T-cell (primary cell): ENCODE measurements at regions not wholly inside any gene's neighbourhood (a gene's known extent, or its start where the extent isn't known, plus 50 kb on each side); places are given as distances from the start of the nearest gene placed in this dataset.

ENCODE experiments used
- ATAC-seq, 4 experiments: fragments of 200-7000 bp in 3 of 4; fragments of 150-1000 bp in 1 of 4; cut with Tn5 transposase; replicated peaks in 1 of 4; 1 replicate in 3 of 4; 2 replicates in 1 of 4; pipeline ENCODE4 v1.10.0; 2021; ENCODE audit warnings: moderate library complexity in 3 of 4, mild to moderate bottlenecking in 2 of 4, moderate number of reproducible peaks in 1 of 4
- CTCF ChIA-PET, 2 donors: fragments of 300-600 bp; sonication (Branson Sonifier 250); formaldehyde crosslinking; loops; one replicate each; lab custom pipeline; 2022; ENCODE audit warnings: antibody characterized with exemption in 2 of 2; lab: Charles Lee
- POLR2A ChIA-PET, 2 donors: fragments of 300-600 bp; sonication (Branson Sonifier 250); formaldehyde crosslinking; loops; one replicate each; lab custom pipeline; 2022; ENCODE audit warnings: antibody characterized with exemption in 2 of 2; lab: Charles Lee
- DNase-seq, 35 experiments: peaks; one replicate each; pipeline versions ENCODE4 v3.0.0 to v3.0.0-alpha.2; 2013 to 2023
- H3K27ac ChIP-seq: one replicate; pipeline ENCODE4 v1.5.1; 2013; ENCODE audit warnings: low read length
- H3K27me3 ChIP-seq, 2 experiments: replicated peaks in 1 of 2; 1 replicate in 1 of 2; 2 replicates in 1 of 2; pipeline versions ENCODE4 v1.6.1 to v1.7.0; 2013; ENCODE audit warnings: low read length in 1 of 2, mixed read lengths in 1 of 2; ENCODE audit not compliant: control insufficient read depth in 2 of 2, insufficient read depth in 2 of 2; ENCODE audit errors: extremely low read depth in 1 of 2
- H3K36me3 ChIP-seq, 2 donors: 1 replicate in 1 of 2; 2 replicates in 1 of 2; pipeline versions ENCODE4 v1.6.1 to v1.7.0; 2013; ENCODE audit warnings: low read length in 1 of 2; ENCODE audit not compliant: control insufficient read depth in 2 of 2, insufficient read depth in 1 of 2; ENCODE audit errors: extremely low read depth in 1 of 2
- H3K4me1 ChIP-seq, 2 experiments: 1 replicate in 1 of 2; 2 replicates in 1 of 2; pipeline versions ENCODE4 v1.6.1 to v1.7.0; 2013; ENCODE audit warnings: low read length in 2 of 2, mixed read lengths in 1 of 2; ENCODE audit not compliant: insufficient read depth in 2 of 2, control insufficient read depth in 1 of 2; ENCODE audit errors: extremely low read depth in 1 of 2
- H3K4me3 ChIP-seq, 2 donors: 1 replicate in 1 of 2; 2 replicates in 1 of 2; pipeline versions ENCODE4 v1.5.1 to v1.7.0; 2013; ENCODE audit warnings: mild to moderate bottlenecking in 2 of 2, low read length in 1 of 2, moderate library complexity in 1 of 2; ENCODE audit not compliant: control insufficient read depth in 1 of 2; ENCODE audit errors: extremely low read depth in 1 of 2
- H3K9me3 ChIP-seq: 2 replicates; pipeline ENCODE4 v1.7.0; 2013
- H3K27ac Mint-ChIP-seq, 2 donors: one replicate each; pipeline ENCODE4 v1.8.0; 2020 to 2021; ENCODE audit warnings: mild to moderate bottlenecking in 2 of 2, mixed read lengths in 2 of 2
- H3K27me3 Mint-ChIP-seq, 2 donors: one replicate each; pipeline ENCODE4 v1.8.0; 2021 to 2022; ENCODE audit warnings: mixed read lengths in 2 of 2
- H3K36me3 Mint-ChIP-seq: one replicate; pipeline ENCODE4 v1.8.0; 2021; ENCODE audit warnings: mixed read lengths
- H3K4me1 Mint-ChIP-seq, 3 donors: one replicate each; pipeline ENCODE4 v1.8.0; 2020 to 2022; ENCODE audit warnings: mixed read lengths in 3 of 3, mild to moderate bottlenecking in 1 of 3
- H3K4me3 Mint-ChIP-seq, 3 donors: one replicate each; pipeline ENCODE4 v1.8.0; 2020 to 2022; ENCODE audit warnings: mild to moderate bottlenecking in 3 of 3, mixed read lengths in 3 of 3, moderate library complexity in 3 of 3
- H3K9me3 Mint-ChIP-seq, 3 donors: one replicate each; pipeline ENCODE4 v1.8.0; 2020 to 2022; ENCODE audit warnings: mixed read lengths in 3 of 3
- WGBS: methylation state at CpG from one replicate; pipeline ENCODE4 v1.1.5; 2013; ENCODE audit warnings: missing lambda C conversion rate; ENCODE audit not compliant: insufficient coverage; 5-methylcytosine and 5-hydroxymethylcytosine counted together

DNA sequence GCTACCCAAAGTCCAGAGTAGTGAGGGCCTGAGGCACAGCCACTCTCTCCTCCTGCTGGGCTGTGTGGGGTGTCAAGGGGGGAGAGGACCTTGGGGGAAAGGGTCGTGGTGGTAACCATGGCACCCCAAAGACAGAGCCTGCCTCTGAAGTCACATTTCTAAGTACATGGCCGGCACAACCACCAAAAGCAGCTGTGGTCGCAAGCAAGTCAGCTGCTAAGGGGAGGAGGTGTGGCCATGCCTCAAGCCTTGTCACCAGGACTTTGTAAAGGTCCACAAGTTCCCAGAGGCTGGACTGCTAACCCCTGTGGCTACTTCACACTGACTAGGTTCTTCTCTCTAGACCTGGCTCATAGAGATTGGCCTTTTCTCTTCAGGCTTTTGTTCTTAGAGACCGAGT is 310.6 kb downstream of the LMX1A start:
- no peaks in the 10 kb centered on the region for H3K36me3 ChIP-seq
- Mint-ChIP-seq H3K4me3 (no peak overlapping the region), H3K27ac (no peak overlapping the region), H3K27me3 (peaks cover 3 to 15% of the 10 kb centered on the region in 2 donors), H3K4me1 (no peaks in the 10 kb centered on the region), H3K36me3 (no peaks in the 10 kb centered on the region), H3K9me3 (peaks cover 0 to 4% (median 0%) of the 10 kb centered on the region in 3 donors)
- ChIA-PET CTCF (no interaction called here), POLR2A (no interaction called here)
- no peak for ATAC-seq
- no peaks in the 10 kb centered on the region for H3K4me1 ChIP-seq
- no peak overlapping the region for H3K27ac ChIP-seq
- WGBS = 100% methylated on average over 1 of the region's 4 CpGs
- DNase-seq = no peak
- H3K4me3 ChIP-seq = no peak overlapping the region
- peaks cover 0 to 3% of the 10 kb centered on the region in 2 experiments for H3K27me3 ChIP-seq
- H3K9me3 ChIP-seq = no peaks in the 10 kb centered on the region

GRCh38 chr1:165040641-165041040 is 315.9 kb downstream of the LMX1A start:
- ChIA-PET CTCF (no interaction called here), POLR2A (no interaction called here)
- H3K4me1 ChIP-seq = no peaks in the 10 kb centered on the region
- WGBS = no CpG with 5 or more reads among the region's 1 CpG
- no peaks in the 10 kb centered on the region for H3K36me3 ChIP-seq
- H3K27me3 Mint-ChIP-seq = peaks cover 0 to 2% of the 10 kb centered on the region in 2 donors
- H3K9me3 Mint-ChIP-seq = peaks cover 0 to 6% (median 0%) of the 10 kb centered on the region in 3 donors
- no peaks in the 10 kb centered on the region for H3K4me1 Mint-ChIP-seq
- H3K27me3 ChIP-seq = no peaks in the 10 kb centered on the region
- ATAC-seq (no peak), DNase-seq (no peak)
- H3K9me3 ChIP-seq = no peaks in the 10 kb centered on the region
- H3K27ac Mint-ChIP-seq = no peak overlapping the region
- H3K36me3 Mint-ChIP-seq = no peaks in the 10 kb centered on the region
- no peak overlapping the region for H3K4me3 ChIP-seq
- H3K27ac ChIP-seq = no peak overlapping the region
- H3K4me3 Mint-ChIP-seq = no peak overlapping the region

DNA sequence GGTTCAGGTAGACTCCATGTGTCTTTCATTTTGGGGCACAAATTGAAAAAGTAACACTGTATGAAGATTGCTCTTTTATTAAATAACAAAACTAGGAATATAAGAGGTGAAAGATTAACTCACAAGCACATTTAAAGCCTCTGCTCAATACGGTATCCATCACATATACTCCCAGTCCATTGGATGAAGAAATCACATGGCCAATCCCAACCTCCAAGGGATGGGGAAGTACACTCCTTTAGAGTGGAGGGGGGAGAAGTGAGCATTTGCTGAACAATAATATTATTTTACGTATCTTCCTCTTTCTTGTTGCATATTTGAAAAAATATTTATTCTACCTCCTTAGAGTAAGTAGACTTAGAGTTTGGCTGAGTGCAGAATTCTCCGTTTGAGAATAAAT is 316.5 kb downstream of the LMX1A start:
- ChIA-PET CTCF (no interaction called here), POLR2A (no interaction called here)
- H3K27ac Mint-ChIP-seq = no peak overlapping the region
- no peaks in the 10 kb centered on the region for H3K4me1 Mint-ChIP-seq
- Histone ChIP-seq H3K4me1 (no peaks in the 10 kb centered on the region), H3K27me3 (no peaks in the 10 kb centered on the region), H3K36me3 (no peaks in the 10 kb centered on the region), H3K27ac (no peak overlapping the region), H3K4me3 (no peak overlapping the region), H3K9me3 (no peaks in the 10 kb centered on the region)
- H3K9me3 Mint-ChIP-seq = peaks cover 0 to 6% (median 0%) of the 10 kb centered on the region in 3 donors
- H3K27me3 Mint-ChIP-seq = peaks cover 0 to 2% of the 10 kb centered on the region in 2 donors
- ATAC-seq = no peak
- no peak for DNase-seq
- H3K4me3 Mint-ChIP-seq = no peak overlapping the region
- no peaks in the 10 kb centered on the region for H3K36me3 Mint-ChIP-seq
- WGBS = no CpG with 5 or more reads among the region's 3 CpGs

DNA sequence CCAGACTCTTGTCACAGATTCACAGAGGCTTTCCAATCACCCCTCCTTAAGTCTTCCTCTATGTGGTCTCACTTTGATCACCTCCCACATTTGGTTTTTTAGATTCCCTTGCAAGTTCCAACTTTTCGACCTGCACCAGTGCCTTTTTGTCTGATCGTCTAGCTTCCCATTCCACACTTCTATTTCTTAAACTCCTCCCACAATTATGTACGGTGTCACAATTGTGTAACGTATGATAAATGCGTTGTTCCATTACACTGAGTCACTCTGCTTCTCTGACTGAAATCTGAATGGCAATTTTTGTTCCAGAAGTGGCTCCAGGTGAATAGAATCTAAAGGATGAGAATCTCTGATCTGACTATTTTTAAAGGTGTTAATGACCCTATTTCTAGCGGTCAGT is 320.1 kb downstream of the LMX1A start:
- Histone ChIP-seq H3K4me3 (no peak overlapping the region), H3K4me1 (no peaks in the 10 kb centered on the region), H3K9me3 (no peaks in the 10 kb centered on the region), H3K27ac (no peak overlapping the region), H3K27me3 (no peaks in the 10 kb centered on the region), H3K36me3 (no peaks in the 10 kb centered on the region)
- Mint-ChIP-seq H3K4me3 (no peak overlapping the region), H3K4me1 (no peaks in the 10 kb centered on the region), H3K9me3 (peaks cover 0 to 6% (median 4%) of the 10 kb centered on the region in 3 donors), H3K27me3 (no peaks in the 10 kb centered on the region), H3K27ac (no peak overlapping the region), H3K36me3 (no peaks in the 10 kb centered on the region)
- ATAC-seq = no peak
- CTCF ChIA-PET = no interaction called here
- DNase-seq = no peak
- WGBS = 88% methylated on average over 5 of the region's 6 CpGs
- POLR2A ChIA-PET = no interaction called here

GRCh38 chr1:165034136-165034809 is 322.2 kb downstream of the LMX1A start:
- POLR2A ChIA-PET = no interaction called here

GRCh38 chr1:165031001-165031400 is 325.5 kb downstream of the LMX1A start:
- ATAC-seq (no peak), DNase-seq (no peak)
- no peak overlapping the region for H3K27ac ChIP-seq
- no peak overlapping the region for H3K4me3 Mint-ChIP-seq
- no CpG with 5 or more reads among the region's 2 CpGs for WGBS
- peaks cover 0 to 7% (median 0%) of the 10 kb centered on the region in 3 donors for H3K9me3 Mint-ChIP-seq
- no peak overlapping the region for H3K4me3 ChIP-seq
- no peaks in the 10 kb centered on the region for H3K36me3 ChIP-seq
- H3K36me3 Mint-ChIP-seq = no peaks in the 10 kb centered on the region
- no peaks in the 10 kb centered on the region for H3K4me1 Mint-ChIP-seq
- H3K27me3 Mint-ChIP-seq = no peaks in the 10 kb centered on the region
- H3K27me3 ChIP-seq = no peaks in the 10 kb centered on the region
- CTCF ChIA-PET = no interaction called here
- H3K9me3 ChIP-seq = no peaks in the 10 kb centered on the region
- POLR2A ChIA-PET = no interaction called here
- no peak overlapping the region for H3K27ac Mint-ChIP-seq
- no peaks in the 10 kb centered on the region for H3K4me1 ChIP-seq

More at GRCh38 chr1:165034136-165034809, 322.2 kb downstream of the LMX1A start:
- no peak for ATAC-seq
- no peaks in the 10 kb centered on the region for H3K4me1 Mint-ChIP-seq
- Histone ChIP-seq H3K36me3 (no peaks in the 10 kb centered on the region), H3K9me3 (no peaks in the 10 kb centered on the region), H3K4me1 (no peaks in the 10 kb centered on the region), H3K27ac (no peak overlapping the region), H3K27me3 (no peaks in the 10 kb centered on the region), H3K4me3 (no peak overlapping the region)
- no peak overlapping the region for H3K27ac Mint-ChIP-seq
- DNase-seq = no peak
- 100% methylated on average over 2 of the region's 3 CpGs for WGBS
- no peaks in the 10 kb centered on the region for H3K36me3 Mint-ChIP-seq
- H3K9me3 Mint-ChIP-seq = peaks cover 0 to 6% (median 4%) of the 10 kb centered on the region in 3 donors
- no peak overlapping the region for H3K4me3 Mint-ChIP-seq
- CTCF ChIA-PET = interaction anchor here in 1 of 2 donors (0.6 kb wide), 1 partner anchor 43 kb away, joined by 3 read pairs; no protein-coding TSS in a partner anchor
- H3K27me3 Mint-ChIP-seq = no peaks in the 10 kb centered on the region
